ENCODE measurements at regions not wholly inside any gene's neighbourhood (a gene's known extent, or its start where the extent isn't known, plus 50 kb on each side); places are given as distances from the start of the nearest gene placed in this dataset.
"Not testable (repeated sequence)": the region's sequence is repeated elsewhere in the genome, so short reads cannot be mapped to it uniquely, and the experiment has no call there.

DNA sequence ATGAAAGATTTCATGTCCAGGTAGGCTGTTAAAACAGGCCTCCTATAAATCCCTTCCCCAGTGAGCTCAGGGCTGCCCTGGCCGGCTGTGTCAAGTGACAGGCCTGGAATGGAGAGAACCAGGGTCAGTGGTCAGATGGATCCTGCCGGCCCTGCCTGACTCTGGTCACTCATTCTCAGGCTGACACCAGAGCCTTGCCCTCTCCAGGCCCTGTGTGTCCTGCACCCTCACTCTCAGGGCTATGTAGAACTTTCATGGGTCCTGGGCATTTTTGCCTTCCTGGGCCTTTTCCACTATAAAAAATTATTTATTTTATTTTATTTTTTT is 82.0 kb upstream of the RGPD5 start:
- intact Hi-C loops (cut with DNase I) = no loop called here
- Histone ChIP-seq H3K4me1 (peaks cover 0 to 3% (median 2%) of the 10 kb centered on the region in 4 donors), H3K9me3 (no peaks in the 10 kb centered on the region), H3K27me3 (no peaks in the 10 kb centered on the region), H3K27ac (no peak overlapping the region), H3K4me3 (no peak overlapping the region), H3K36me3 (no peaks in the 10 kb centered on the region)
- 89 to 95% methylated on average over 2 of the region's 2 CpGs for WGBS, 2 donors
- TF ChIP-seq POLR2AphosphoS5 (IDR thresholded peaks at IDR 0.05) = no peak
- TF ChIP-seq POLR2A (IDR thresholded peaks at IDR 0.05) = no peak
- no peak for TF ChIP-seq EP300 (IDR thresholded peaks at IDR 0.05)
- TF ChIP-seq, protein P1, sequence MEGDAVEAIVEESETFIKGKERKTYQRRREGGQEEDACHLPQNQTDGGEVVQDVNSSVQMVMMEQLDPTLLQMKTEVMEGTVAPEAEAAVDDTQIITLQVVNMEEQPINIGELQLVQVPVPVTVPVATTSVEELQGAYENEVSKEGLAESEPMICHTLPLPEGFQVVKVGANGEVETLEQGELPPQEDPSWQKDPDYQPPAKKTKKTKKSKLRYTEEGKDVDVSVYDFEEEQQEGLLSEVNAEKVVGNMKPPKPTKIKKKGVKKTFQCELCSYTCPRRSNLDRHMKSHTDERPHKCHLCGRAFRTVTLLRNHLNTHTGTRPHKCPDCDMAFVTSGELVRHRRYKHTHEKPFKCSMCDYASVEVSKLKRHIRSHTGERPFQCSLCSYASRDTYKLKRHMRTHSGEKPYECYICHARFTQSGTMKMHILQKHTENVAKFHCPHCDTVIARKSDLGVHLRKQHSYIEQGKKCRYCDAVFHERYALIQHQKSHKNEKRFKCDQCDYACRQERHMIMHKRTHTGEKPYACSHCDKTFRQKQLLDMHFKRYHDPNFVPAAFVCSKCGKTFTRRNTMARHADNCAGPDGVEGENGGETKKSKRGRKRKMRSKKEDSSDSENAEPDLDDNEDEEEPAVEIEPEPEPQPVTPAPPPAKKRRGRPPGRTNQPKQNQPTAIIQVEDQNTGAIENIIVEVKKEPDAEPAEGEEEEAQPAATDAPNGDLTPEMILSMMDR (IDR thresholded peaks at IDR 0.05) = no peak
- DNase-seq = peak; percentile 30

GRCh38 chr2:109712746-109713145 is 81.4 kb upstream of the RGPD5 start:
- TF ChIP-seq, protein P1 (IDR thresholded peaks at IDR 0.05) = no peak
- TF ChIP-seq EP300 (IDR thresholded peaks at IDR 0.05) = no peak
- H3K9me3 ChIP-seq = no peaks in the 10 kb centered on the region
- no peak overlapping the region for H3K4me3 ChIP-seq
- intact Hi-C loops (cut with DNase I) = no loop called here
- DNase-seq = peak; percentile 36
- no peak overlapping the region for H3K27ac ChIP-seq
- WGBS, 2 donors = 78 to 95% methylated on average over 5 of the region's 5 CpGs
- H3K36me3 ChIP-seq = no peaks in the 10 kb centered on the region
- H3K27me3 ChIP-seq = no peaks in the 10 kb centered on the region
- peaks cover 0 to 3% (median 2%) of the 10 kb centered on the region in 4 donors for H3K4me1 ChIP-seq

- Histone ChIP-seq H3K36me3 (no peaks in the 10 kb centered on the region), H3K27me3 (no peaks in the 10 kb centered on the region), H3K27ac (no peak overlapping the region), H3K4me3 (no peak overlapping the region), H3K4me1 (peaks cover 0 to 10% (median 6%) of the 10 kb centered on the region in 4 donors), H3K9me3 (no peaks in the 10 kb centered on the region)
- 6 to 39% methylated on average over 1 of the region's 1 CpG for WGBS, 2 donors
- peak; percentile 75 for DNase-seq
- no peak for TF ChIP-seq EP300 (IDR thresholded peaks at IDR 0.05)
- TF ChIP-seq, protein P1 (IDR thresholded peaks at IDR 0.05) = peak; percentile 56 to 71 (median 65)
- TF ChIP-seq POLR2A (IDR thresholded peaks at IDR 0.05) = no peak
- intact Hi-C loops (cut with DNase I) = loop anchor here (2.0 to 5.0 kb wide), 2 partner anchors 103 to 169 kb away; partner anchors contain the start of genes SEPTIN10 and SOWAHC
Measured at GRCh38 chr2:109715313-109715805, 78.7 kb upstream of the RGPD5 start.

DNA sequence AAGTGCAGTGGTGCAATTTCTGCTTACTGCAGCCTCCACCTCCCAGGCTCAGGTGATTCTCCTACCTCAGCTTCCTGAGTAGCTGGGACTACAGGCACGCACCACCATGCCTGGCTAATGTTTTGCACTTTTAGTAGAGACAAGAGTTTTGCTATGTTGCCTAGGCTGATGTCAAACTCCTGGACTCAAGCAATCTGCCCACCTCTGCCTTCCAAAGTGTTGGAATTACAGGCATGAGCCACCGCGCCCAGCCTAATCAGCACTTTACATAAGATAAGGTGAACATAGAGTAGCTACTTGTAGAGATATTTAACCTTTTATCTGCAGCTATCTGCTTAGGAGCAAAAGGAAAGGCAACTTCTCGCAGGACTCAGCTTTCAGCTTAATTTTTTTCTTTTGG is 77.5 kb upstream of the RGPD5 start:
- not testable (repeated sequence) for DNase-seq, H3K27ac ChIP-seq, H3K4me3 ChIP-seq, H3K27me3 ChIP-seq, H3K36me3 ChIP-seq, H3K9me3 ChIP-seq
- intact Hi-C loops (cut with DNase I) = loop anchor here (5.0 kb wide), 1 partner anchor 104 kb away; the partner anchor contains the start of genes SEPTIN10 and SOWAHC
- peaks cover 0 to 21% (median 18%) of the 10 kb centered on the region in 4 donors for H3K4me1 ChIP-seq
- WGBS, 2 donors = 21 to 73% methylated on average over 4 of the region's 4 CpGs

DNA sequence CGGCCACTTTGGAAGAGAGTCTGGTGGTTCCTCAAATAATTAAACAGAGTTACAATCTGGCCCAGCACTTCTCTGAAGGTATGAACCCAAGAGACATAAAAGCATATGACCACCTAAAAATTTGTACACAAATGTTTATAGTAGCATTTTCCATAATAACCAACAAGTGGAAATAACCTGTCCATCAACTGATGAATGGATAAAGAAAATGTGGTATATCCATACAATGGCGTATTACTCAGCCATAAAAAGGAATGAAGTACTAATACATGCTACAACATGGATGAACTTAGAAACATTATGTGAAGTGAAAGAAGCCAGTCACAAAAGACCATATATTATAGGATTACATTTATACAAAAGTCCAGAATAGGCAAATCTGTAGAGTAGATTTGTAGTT is 76.0 kb upstream of the RGPD5 start:
- Histone ChIP-seq H3K27me3 (no peaks in the 10 kb centered on the region), H3K4me1 (peaks cover 0 to 31% (median 26%) of the 10 kb centered on the region in 4 donors), H3K4me3 (no peak overlapping the region), H3K27ac (no peak overlapping the region), H3K36me3 (no peaks in the 10 kb centered on the region), H3K9me3 (no peaks in the 10 kb centered on the region)
- 96 to 97% methylated on average over 2 of the region's 2 CpGs for WGBS, 2 donors
- intact Hi-C loops (cut with DNase I) = loop anchor here (5.0 kb wide), 1 partner anchor 106 kb away; the partner anchor contains the start of genes SEPTIN10 and SOWAHC
- no peak for TF ChIP-seq POLR2A (IDR thresholded peaks at IDR 0.05)
- no peak for DNase-seq

DNA sequence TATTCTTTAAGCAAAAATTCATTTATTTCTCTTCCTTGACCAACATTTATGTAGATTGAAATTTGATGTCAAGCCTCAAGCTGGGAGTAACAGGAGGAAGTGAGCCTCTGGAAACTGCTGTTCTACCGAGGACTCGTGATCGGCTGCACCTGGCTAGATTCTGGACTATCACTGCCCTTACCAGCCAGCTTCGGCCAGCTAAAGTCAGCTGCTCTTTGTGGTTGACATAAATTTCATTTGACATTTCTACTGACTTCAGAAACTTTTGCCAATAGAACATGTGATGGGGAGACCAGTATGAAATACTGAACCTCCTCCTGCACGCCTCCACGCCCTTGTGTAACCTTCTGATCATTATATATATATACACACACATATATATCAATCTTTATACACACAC is 74.2 kb upstream of the RGPD5 start:
- no peak for DNase-seq
- Histone ChIP-seq H3K27ac (peak overlapping the region in 1 of 4 donors; percentile 56), H3K36me3 (no peaks in the 10 kb centered on the region), H3K4me1 (peaks cover 0 to 31% (median 26%) of the 10 kb centered on the region in 4 donors), H3K9me3 (no peaks in the 10 kb centered on the region), H3K27me3 (no peaks in the 10 kb centered on the region), H3K4me3 (no peak overlapping the region)
- WGBS, 2 donors = 63 to 75% methylated on average over 6 of the region's 6 CpGs
- intact Hi-C loops (cut with DNase I) = loop anchor here (5.0 kb wide), 1 partner anchor 108 kb away; the partner anchor contains the start of genes SEPTIN10 and SOWAHC
- TF ChIP-seq, protein P1 (IDR thresholded peaks at IDR 0.05) = no peak
- TF ChIP-seq POLR2A (IDR thresholded peaks at IDR 0.05) = no peak
- no peak for TF ChIP-seq EP300 (IDR thresholded peaks at IDR 0.05)
- no peak for TF ChIP-seq POLR2AphosphoS5 (IDR thresholded peaks at IDR 0.05)

Data from sigmoid colon (tissue), 6 donors.